ENCODE measurements at regions not wholly inside any gene's neighbourhood (a gene's known extent, or its start where the extent isn't known, plus 50 kb on each side); places are given as distances from the start of the nearest gene placed in this dataset.
"Not testable (repeated sequence)": the region's sequence is repeated elsewhere in the genome, so short reads cannot be mapped to it uniquely, and the experiment has no call there.

DNA sequence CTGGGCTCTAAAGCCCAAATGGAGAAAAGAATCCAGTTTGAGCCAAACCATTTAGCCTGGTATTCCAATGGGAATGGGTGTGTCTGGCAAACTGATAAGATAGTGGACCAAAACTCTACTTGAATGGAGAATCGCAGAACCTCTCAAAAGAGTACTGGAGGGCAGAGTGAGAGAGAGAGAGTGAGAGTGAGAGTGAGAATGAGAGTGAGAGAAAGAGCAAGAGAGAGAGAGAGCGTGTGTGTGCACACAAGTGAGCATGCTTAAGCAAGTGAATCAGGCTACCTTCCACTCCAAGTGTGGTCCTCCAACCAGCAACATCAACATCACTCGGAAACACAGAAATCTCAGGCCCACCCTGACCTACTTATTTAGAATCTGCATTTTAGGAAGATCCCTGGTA is 58.8 kb downstream of the UQCRFS1 start:
- no peak for FAIRE-seq

DNA sequence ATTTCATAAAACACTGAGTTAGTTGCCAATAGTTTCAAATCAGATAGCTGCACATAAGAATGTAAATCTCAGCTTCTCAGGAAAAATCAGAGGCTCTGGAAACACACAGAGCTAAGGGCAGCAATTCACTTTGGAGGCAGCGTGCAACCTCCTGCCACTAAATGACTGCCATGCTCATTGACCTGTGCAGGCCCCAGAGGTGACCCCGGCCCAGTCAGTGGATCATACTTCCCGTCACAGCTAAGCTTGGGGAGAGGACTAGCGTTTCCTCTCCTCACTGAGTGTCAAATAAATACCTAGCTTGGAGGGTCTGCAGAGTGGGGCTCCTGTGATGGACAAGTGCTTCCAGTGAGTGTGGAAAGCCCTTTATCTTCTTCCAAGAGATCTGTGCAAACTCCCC is 67.2 kb downstream of the UQCRFS1 start:
- no peak for FAIRE-seq

- FAIRE-seq: no peak
Measured at GRCh38 chr19:29143183-29143582, 69.8 kb downstream of the UQCRFS1 start.

GRCh38 chr19:29139227-29139626 is 73.7 kb downstream of the UQCRFS1 start:
- no peak for FAIRE-seq

DNA sequence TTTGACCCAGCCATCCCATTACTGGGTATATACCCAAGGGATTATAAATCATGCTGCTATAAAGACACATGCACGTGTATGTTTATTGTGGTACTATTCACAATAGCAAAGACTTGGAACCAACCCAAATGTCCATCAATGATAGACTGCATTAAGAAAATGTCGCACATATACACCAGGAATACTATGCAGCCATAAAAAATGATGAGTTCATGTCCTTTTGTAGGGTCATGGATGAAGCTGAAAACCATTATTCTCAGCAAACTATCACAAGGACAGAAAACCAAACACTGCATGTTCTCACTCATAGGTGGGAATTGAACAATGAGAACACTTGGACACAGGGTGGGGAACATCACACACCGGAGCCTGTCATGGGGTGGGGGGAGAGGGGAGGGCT is 74.7 kb downstream of the UQCRFS1 start:
- not testable (repeated sequence) for FAIRE-seq

DNA sequence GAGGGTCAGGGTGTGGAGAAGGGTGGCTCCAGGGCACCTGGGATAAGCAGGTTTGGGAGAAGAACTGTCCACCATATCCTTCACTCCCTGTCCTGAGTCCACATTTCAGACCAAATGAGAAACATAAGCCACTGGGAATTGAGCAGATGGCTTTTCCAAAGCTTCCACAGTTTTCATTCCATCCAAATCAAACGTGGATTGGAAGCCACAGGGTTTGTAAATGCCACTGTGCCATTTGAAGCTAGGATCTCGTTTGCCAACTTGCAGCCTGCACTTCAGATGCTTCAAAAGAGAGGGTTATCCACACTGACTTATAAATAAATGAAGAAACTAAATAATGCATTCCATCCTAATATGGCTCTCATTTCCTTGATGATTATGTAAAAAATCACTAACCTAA is 81.5 kb downstream of the UQCRFS1 start:
- FAIRE-seq: no peak

- no peak for FAIRE-seq
Measured at GRCh38 chr19:29129148-29129547, 83.8 kb downstream of the UQCRFS1 start.

- FAIRE-seq: no peak
Measured at GRCh38 chr19:29128203-29128602, 84.7 kb downstream of the UQCRFS1 start.

DNA sequence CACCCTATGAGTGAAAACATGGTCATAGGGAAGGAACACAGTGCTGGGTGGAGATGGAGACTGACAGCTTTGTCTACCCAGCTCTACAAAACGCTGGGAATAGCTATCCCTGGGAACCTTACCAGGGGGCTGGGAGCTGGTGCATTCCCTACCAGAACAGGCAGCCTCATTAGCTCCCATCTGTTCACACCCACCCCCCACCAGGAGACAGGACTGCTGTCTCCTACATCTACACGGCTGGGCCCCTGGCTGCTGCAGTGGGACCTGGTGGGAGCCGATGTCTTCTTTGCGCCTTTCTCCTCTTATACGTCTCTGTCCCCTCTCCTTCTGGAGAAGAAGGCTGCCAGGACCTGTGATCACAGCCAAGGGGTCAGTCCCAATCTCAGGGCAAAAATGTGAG is 90.8 kb downstream of the UQCRFS1 start:
- no peak for FAIRE-seq

GRCh38 chr19:29121684-29122083 is 91.3 kb downstream of the UQCRFS1 start:
- no peak for FAIRE-seq

DNA sequence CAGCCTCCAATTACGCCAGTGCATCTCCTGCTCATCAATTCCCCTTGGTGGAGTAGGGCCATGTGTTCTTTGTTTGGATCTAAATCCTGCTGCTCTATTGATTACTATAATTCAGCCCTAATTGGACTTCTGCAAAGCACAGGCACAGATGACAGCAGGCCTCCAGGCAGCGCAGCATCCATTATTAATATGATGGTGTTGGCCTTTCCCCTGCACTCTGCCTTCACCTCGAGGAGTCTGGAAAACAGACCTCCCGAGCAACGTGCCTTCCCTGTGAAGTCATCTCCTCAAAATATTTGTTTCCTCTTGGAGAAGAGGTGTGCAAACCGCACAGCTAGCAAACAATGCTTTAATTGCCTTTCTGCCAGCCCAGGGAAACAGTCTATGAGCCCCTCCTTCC is 92.5 kb downstream of the UQCRFS1 start:
- no peak for FAIRE-seq

GRCh38 chr19:29119590-29119989 is 93.4 kb downstream of the UQCRFS1 start:
- FAIRE-seq: no peak

GRCh38 chr19:29118389-29118788 is 94.6 kb downstream of the UQCRFS1 start:
- no peak for FAIRE-seq

- FAIRE-seq: no peak
Measured at GRCh38 chr19:29117926-29118325, 95.0 kb downstream of the UQCRFS1 start.

DNA sequence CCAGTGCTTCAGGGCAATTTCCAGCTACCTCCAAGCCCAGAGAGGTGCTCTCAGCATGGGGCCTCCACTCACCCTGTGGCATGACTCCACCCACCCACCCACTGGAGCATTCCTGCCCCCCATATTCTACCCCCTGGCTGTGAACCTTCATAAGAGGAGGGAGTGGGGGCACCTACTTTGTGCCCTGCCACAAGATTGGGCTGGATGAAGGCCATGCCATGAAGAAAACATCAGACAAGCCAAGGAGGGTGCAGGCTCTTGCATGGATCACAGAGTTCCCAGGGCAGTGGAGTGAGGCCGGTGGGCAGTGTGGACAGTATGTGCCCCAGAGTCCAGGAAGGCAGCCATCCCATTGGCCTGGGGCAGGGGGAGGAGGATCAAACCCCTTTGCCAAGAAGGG is 97.8 kb downstream of the UQCRFS1 start:
- FAIRE-seq: no peak

GRCh38 chr19:29113838-29114237 is 99.1 kb downstream of the UQCRFS1 start:
- FAIRE-seq: no peak

GRCh38 chr19:29111576-29111975 is 101.4 kb downstream of the UQCRFS1 start:
- no peak for FAIRE-seq

DNA sequence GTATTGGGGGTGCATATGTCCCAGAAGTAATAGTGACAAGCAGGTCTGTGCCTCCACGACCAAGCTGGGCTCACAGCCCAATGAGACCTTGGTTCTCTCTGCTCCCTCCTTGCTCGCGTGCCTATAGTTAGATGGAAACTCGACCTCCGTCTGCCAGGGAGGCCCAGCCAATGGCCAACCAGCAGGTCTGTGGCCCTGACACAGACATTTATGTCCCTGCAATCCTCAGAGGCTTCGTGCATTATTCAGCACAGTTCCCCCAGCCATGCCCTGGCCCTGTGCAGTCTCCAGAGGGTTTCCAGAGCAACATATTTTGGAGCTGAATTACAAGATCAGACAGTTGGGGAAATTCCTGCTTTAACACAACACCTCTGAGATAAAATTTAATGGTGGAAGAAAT is 105.1 kb downstream of the UQCRFS1 start:
- no peak for FAIRE-seq

DNA sequence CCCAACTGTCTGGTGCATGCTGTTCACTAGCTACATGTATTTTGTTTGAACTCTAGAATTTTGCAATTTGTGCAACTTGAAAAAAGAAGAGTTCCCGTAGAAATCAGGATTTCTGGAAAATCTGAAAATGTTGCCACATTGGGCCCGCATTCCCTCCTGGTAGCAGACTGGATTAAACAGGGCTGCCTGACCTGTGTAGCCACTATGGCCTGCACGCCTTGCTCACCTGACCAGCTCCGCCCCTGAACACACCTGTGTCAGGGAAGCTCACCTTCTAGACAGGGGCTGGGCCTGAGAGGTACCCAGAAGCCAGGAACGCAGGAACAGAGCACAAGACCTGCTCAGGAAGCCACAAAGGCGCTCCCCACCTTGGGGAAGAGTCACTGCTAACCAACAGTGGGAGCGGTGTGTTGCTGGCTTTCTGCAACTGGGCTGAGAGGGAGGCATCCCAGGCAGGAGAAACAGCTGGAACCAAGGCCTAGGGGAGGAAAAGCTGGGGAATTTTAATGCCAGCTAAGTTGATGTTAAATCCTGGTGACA is 106.5 kb downstream of the UQCRFS1 start:
- no peak for FAIRE-seq

DNA sequence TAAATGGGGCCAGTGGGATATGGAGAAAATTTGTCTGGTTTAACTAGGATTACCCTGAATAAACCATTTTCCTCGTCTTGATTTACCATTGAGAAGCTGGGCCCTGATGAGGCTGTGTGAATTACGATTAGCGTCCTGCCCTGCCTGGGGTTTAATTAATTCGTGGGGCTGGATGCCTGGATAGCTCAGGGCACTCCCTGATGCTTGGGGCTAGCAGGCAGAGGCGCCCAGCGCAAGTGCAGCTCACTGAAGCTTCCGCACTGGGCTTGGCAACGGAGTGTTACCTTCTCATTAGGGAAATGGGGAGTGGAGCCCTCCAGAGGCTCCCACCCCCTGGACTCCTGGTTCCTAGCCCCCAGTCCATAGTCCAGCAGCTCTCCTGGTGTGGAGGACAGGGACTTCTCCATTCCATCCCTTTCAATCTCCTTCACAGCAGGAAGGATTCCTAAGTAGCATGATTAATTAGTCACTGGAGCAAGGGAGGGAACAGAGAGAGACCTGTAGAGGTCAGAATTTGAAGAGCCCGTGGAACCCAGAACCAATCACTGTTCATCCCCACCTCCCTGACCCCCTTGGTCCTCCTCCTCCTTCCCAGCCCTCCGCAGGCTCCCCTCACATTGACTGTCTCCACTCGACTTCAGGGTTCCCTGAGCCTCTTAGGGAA is 107.2 kb downstream of the UQCRFS1 start:
- FAIRE-seq: no peak

DNA sequence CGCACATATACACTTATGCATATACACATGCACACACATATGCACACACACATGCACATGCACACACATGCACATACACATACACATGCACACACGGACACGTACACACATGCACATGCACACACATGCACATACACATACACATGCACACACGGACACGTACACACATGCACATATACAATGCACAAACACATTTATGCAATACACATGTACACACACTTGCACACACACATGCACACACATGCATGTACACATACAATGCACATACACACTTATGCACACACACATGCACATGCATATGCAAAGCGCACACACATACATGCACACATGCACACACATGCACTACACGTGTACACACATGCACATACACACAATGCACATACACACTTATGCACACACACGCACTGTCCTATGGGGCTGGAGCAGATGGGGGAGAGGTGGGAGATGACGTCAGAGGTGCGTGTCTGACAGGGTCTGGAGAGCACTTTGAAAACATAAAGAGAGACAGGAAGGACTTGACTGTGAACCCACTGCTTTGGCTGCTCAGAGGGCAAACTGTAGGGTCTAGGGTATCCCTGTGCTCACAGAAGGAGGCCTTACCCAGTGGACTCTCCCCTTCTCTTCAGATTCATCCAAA is 108.2 kb downstream of the UQCRFS1 start:
- FAIRE-seq: no peak

- no peak for FAIRE-seq
Measured at GRCh38 chr19:29098863-29099481, 114.0 kb downstream of the UQCRFS1 start.

- no peak for FAIRE-seq
Measured at GRCh38 chr19:29098091-29098490, 114.9 kb downstream of the UQCRFS1 start.

GRCh38 chr19:29096896-29097295 is 116.1 kb downstream of the UQCRFS1 start:
- FAIRE-seq: no peak

Data from TTC549 (cell line).